Neural cell (in vitro differentiated cells): ENCODE measurements at regions not wholly inside any gene's neighbourhood (a gene's known extent, or its start where the extent isn't known, plus 50 kb on each side); places are given as distances from the start of the nearest gene placed in this dataset.

Experiments used
- H2AFZ ChIP-seq: fragments of 200-600, 300-800 bp; sonication (generic), shearing (Covaris generic); 2 replicates; pipeline ENCODE4 v1.6.0; 2014; ENCODE audit warnings: low read depth, mild to moderate bottlenecking, antibody characterized with exemption, low read length, moderate library complexity
- H3F3A ChIP-seq: fragments of 200-600 bp; shearing (Covaris generic); 2 replicates; pipeline ENCODE4 v1.6.1; 2016; ENCODE audit warnings: mild to moderate bottlenecking, moderate library complexity, mixed read lengths, antibody characterized with exemption, low read length; ENCODE audit not compliant: insufficient read depth, poor library complexity, severe bottlenecking
- H3K27ac ChIP-seq: fragments of 200-600, 300-800 bp; sonication (generic), shearing (Covaris generic); 2 replicates; pipeline ENCODE4 v1.5.1; 2014; ENCODE audit warnings: mild to moderate bottlenecking, low read length, moderate library complexity
- H3K27me3 ChIP-seq: fragments of 300-800, 200-600 bp; sonication (generic), shearing (Covaris generic); 2 replicates; pipeline ENCODE4 v1.6.0; 2014; ENCODE audit warnings: mild to moderate bottlenecking, low read depth, low read length, moderate library complexity; ENCODE audit not compliant: insufficient read depth
- H3K36me3 ChIP-seq: fragments of 300-800, 200-600 bp; sonication (generic), shearing (Covaris generic); 2 replicates; pipeline ENCODE4 v1.5.1; 2014; ENCODE audit warnings: mild to moderate bottlenecking, antibody characterized with exemption, low read length, moderate library complexity; ENCODE audit not compliant: insufficient read depth
- H3K4me2 ChIP-seq: fragments of 300-800, 200-600 bp; sonication (generic), shearing (Covaris generic); 2 replicates; pipeline ENCODE4 v1.6.0; 2014; ENCODE audit warnings: mild to moderate bottlenecking, low read length
- H3K4me3 ChIP-seq: fragments of 300-800, 200-600 bp; sonication (generic), shearing (Covaris generic); 2 replicates; pipeline ENCODE4 v1.5.1; 2014; ENCODE audit warnings: mild to moderate bottlenecking, low read length, moderate library complexity
- H3K79me2 ChIP-seq: fragments of 200-600 bp; shearing (Covaris generic); replicated peaks from 2 replicates; pipeline ENCODE4 v1.6.0; 2014; ENCODE audit warnings: mild to moderate bottlenecking, low read length, moderate library complexity; ENCODE audit not compliant: insufficient read depth
- H3K9ac ChIP-seq: fragments of 300-800, 200-600 bp; sonication (generic), shearing (Covaris generic); 2 replicates; pipeline ENCODE4 v1.6.1; 2016; ENCODE audit warnings: mild to moderate bottlenecking, low read length, mixed read lengths
- H3K9me2 ChIP-seq: fragments of 200-600 bp; shearing (Covaris generic); 2 replicates; pipeline ENCODE4 v1.6.1; 2016; ENCODE audit warnings: mild to moderate bottlenecking, low read length, mixed read lengths; ENCODE audit not compliant: insufficient read depth
- H3K9me3 ChIP-seq: fragments of 200-600, 300-800 bp; sonication (generic), shearing (Covaris generic); 2 replicates; pipeline ENCODE4 v1.6.1; 2016; ENCODE audit warnings: mild to moderate bottlenecking, mixed run types, low read length, moderate library complexity, mixed read lengths
- H4K20me1 ChIP-seq: fragments of 200-600 bp; shearing (Covaris generic); 2 replicates; pipeline ENCODE4 v1.6.1; 2016; ENCODE audit warnings: mild to moderate bottlenecking, mixed run types; ENCODE audit not compliant: insufficient read depth
- CTCF ChIP-seq: fragments of 450-650 bp; IDR thresholded peaks from 2 replicates; pipeline ENCODE4 v1.5.1; 2014; ENCODE audit warnings: antibody characterized with exemption, mild to moderate bottlenecking, moderate library complexity; ENCODE audit not compliant: poor library complexity, severe bottlenecking
- EP300 ChIP-seq: fragments of 450-650 bp; conservative IDR thresholded peaks from 2 replicates; pipeline ENCODE4 v1.6.1; 2014; ENCODE audit warnings: antibody characterized with exemption, mild to moderate bottlenecking, moderate library complexity; ENCODE audit not compliant: poor library complexity, severe bottlenecking
- EZH2 ChIP-seq: fragments of 200-600, 300-800 bp; shearing (Covaris generic), sonication (generic); IDR thresholded peaks from 2 replicates; pipeline ENCODE4 v1.6.1; 2014; ENCODE audit warnings: antibody characterized with exemption, low read length, borderline replicate concordance, mild to moderate bottlenecking; ENCODE audit not compliant: insufficient read depth, poor library complexity, severe bottlenecking
- MXI1 ChIP-seq: fragments of 450-650 bp; conservative IDR thresholded peaks from 2 replicates; pipeline ENCODE4 v1.6.1; 2014; ENCODE audit warnings: antibody characterized with exemption, mild to moderate bottlenecking; ENCODE audit not compliant: poor library complexity, severe bottlenecking
- POLR2AphosphoS5 ChIP-seq: IDR thresholded peaks from 2 replicates; pipeline ENCODE4 v1.6.1; 2012
- RAD21 ChIP-seq: fragments of 450-650 bp; conservative IDR thresholded peaks from 2 replicates; pipeline ENCODE4 v1.6.1; 2014; ENCODE audit warnings: antibody characterized with exemption, mild to moderate bottlenecking, moderate library complexity
- REST ChIP-seq: IDR thresholded peaks from 2 replicates; pipeline ENCODE4 v1.6.1; 2012; ENCODE audit warnings: borderline replicate concordance
- SMC3 ChIP-seq: fragments of 450-650 bp; conservative IDR thresholded peaks from 2 replicates; pipeline ENCODE4 v1.6.1; 2014; ENCODE audit warnings: antibody characterized with exemption, mild to moderate bottlenecking, moderate library complexity; ENCODE audit not compliant: poor library complexity
- TAF1 ChIP-seq: IDR thresholded peaks from 2 replicates; pipeline ENCODE4 v1.6.1; 2012; ENCODE audit warnings: low read depth

GRCh38 chr1:22284236-22284635, 141.3 kb upstream of the WNT4 start:
- no peaks in the 10 kb centered on the region for H4K20me1 ChIP-seq
- H3K36me3 ChIP-seq, result no peaks in the 10 kb centered on the region
- no peak overlapping the region for H3K9ac ChIP-seq
- no peaks in the 10 kb centered on the region for H3K27me3 ChIP-seq
- no peaks in the 10 kb centered on the region for H3F3A ChIP-seq
- no peak for TF ChIP-seq EZH2
- no peak for TF ChIP-seq EP300
- TF ChIP-seq MXI1, result no peak
- TF ChIP-seq RAD21, result no peak
- no peak for TF ChIP-seq CTCF
- TF ChIP-seq POLR2AphosphoS5, result no peak
- TF ChIP-seq TAF1, result no peak
- no peak overlapping the region for H2AFZ ChIP-seq
- H3K9me3 ChIP-seq, result no peaks in the 10 kb centered on the region
- H3K27ac ChIP-seq, result no peak overlapping the region
- H3K4me2 ChIP-seq, result no peak overlapping the region
- H3K4me3 ChIP-seq, result no peak overlapping the region
- H3K79me2 ChIP-seq, result no peaks in the 10 kb centered on the region
- H3K9me2 ChIP-seq, result no peaks in the 10 kb centered on the region

- Histone ChIP-seq H3F3A (no peaks in the 10 kb centered on the region), H4K20me1 (no peaks in the 10 kb centered on the region), H3K36me3 (no peaks in the 10 kb centered on the region), H3K9me2 (no peaks in the 10 kb centered on the region), H3K4me2 (no peak overlapping the region), H3K27ac (no peak overlapping the region), H2AFZ (no peak overlapping the region), H3K79me2 (no peaks in the 10 kb centered on the region), H3K27me3 (no peaks in the 10 kb centered on the region), H3K4me3 (no peak overlapping the region), H3K9me3 (no peaks in the 10 kb centered on the region), H3K9ac (no peak overlapping the region)
- TF ChIP-seq MXI1, result no peak
- no peak for TF ChIP-seq POLR2AphosphoS5
- TF ChIP-seq SMC3, result no peak
- no peak for TF ChIP-seq EP300
- TF ChIP-seq EZH2, result no peak
- TF ChIP-seq RAD21, result no peak
- no peak for TF ChIP-seq TAF1
- no peak for TF ChIP-seq CTCF
- no peak for TF ChIP-seq REST
Observed at GRCh38 chr1:22284906-22285548, 142.1 kb upstream of the WNT4 start.
